Transverse colon (tissue), 4 donors: ENCODE measurements at regions not wholly inside any gene's neighbourhood (a gene's known extent, or its start where the extent isn't known, plus 50 kb on each side); places are given as distances from the start of the nearest gene placed in this dataset.

Source experiments
- CTCF ChIP-seq, 5 experiments: fragments of 200-600 bp in 3 of 5; fragments of 450-650 bp in 2 of 5; sonication (generic) in 3 of 5; IDR thresholded peaks; 1 replicate in 2 of 5; 2 replicates in 3 of 5; pipeline ENCODE4 v1.5.1; 2016 to 2017; ENCODE audit warnings: antibody characterized with exemption in 5 of 5, inconsistent platforms in 3 of 5, mild to moderate bottlenecking in 2 of 5, moderate library complexity in 1 of 5
- EP300 ChIP-seq: sonication (generic); formaldehyde crosslinking; IDR thresholded peaks from one replicate; pipeline ENCODE4 v1.6.1; 2017; ENCODE audit warnings: antibody characterized with exemption, low read depth
- POLR2A ChIP-seq: fragments of 450-650 bp; IDR thresholded peaks from one replicate; pipeline ENCODE4 v1.6.1; 2016; ENCODE audit warnings: antibody characterized with exemption, mild to moderate bottlenecking, moderate library complexity
- POLR2AphosphoS5 ChIP-seq, 3 donors: sonication (generic); formaldehyde crosslinking; IDR thresholded peaks; one replicate each; pipeline ENCODE4 v1.6.1; 2016; ENCODE audit warnings: antibody characterized with exemption in 3 of 3

DNA sequence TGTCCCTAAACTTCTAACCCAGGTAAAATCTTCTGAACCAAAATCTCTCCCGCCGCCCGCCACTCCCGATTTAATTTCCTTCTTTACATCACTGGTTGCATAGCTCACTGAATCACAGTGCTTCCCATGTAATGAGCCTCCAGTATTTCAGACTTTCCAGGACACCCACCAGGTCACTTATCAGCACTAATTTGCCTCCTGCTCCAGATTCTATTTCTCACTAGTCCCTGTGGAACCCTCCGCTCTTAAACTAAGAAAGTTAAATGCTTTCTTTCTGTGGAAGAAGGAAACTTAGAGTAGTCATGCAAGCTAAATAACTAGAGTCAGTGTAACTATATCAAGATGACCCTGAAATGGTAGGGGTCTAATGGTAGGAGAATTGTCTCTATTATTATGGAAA is 106.6 kb upstream of the OPCML start:
- TF ChIP-seq CTCF (IDR thresholded peaks at IDR 0.05) (no peak), POLR2A (no peak), POLR2AphosphoS5 (IDR thresholded peaks at IDR 0.05) (no peak), EP300 (no peak)
